ENCODE measurements at regions not wholly inside any gene's neighbourhood (a gene's known extent, or its start where the extent isn't known, plus 50 kb on each side); places are given as distances from the start of the nearest gene placed in this dataset.

DNA sequence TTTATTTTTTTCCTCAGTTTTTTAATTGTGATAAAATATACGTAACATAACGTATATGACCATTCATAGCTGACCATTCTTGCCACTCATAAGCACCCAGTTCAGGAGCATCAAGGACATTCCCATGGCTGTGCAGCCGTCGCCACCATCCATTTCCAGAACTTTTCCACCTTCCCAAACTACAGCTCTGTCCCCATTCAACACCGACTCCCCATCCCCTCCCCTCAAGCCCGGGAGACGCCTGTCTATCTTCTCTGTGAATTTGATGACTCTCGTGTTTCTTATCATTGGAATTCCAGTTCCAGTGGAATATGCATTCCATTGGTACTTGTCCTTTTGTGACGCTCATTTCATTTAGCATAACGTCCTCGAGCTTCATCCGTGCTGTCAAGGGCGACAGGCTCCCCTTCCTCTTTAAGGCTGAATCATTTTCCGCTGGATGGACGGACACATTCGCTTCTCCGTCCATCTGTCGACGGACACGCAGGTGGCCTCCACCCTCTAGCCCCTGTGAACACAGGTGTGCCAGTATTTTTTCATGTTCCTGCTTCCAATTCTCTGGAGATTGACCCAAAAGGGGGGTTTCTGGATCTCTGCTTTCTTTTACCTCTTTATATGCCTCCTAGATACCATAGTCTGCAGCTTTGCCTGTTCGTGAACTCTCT, 88.1 kb downstream of the YTHDF1 start:
- TF ChIP-seq FOS (IDR thresholded peaks at IDR 0.05; ENCODE audit: extremely low read depth, insufficient read length) (no peak), POLR2A (conservative IDR thresholded peaks at IDR 0.05) (no peak), GABPA (tag; conservative IDR thresholded peaks at IDR 0.05; ENCODE audit: low read depth) (no peak), DDX20 (tag; IDR thresholded peaks at IDR 0.05; ENCODE audit: low read depth) (no peak)
- TF ChIP-seq, protein P1, sequence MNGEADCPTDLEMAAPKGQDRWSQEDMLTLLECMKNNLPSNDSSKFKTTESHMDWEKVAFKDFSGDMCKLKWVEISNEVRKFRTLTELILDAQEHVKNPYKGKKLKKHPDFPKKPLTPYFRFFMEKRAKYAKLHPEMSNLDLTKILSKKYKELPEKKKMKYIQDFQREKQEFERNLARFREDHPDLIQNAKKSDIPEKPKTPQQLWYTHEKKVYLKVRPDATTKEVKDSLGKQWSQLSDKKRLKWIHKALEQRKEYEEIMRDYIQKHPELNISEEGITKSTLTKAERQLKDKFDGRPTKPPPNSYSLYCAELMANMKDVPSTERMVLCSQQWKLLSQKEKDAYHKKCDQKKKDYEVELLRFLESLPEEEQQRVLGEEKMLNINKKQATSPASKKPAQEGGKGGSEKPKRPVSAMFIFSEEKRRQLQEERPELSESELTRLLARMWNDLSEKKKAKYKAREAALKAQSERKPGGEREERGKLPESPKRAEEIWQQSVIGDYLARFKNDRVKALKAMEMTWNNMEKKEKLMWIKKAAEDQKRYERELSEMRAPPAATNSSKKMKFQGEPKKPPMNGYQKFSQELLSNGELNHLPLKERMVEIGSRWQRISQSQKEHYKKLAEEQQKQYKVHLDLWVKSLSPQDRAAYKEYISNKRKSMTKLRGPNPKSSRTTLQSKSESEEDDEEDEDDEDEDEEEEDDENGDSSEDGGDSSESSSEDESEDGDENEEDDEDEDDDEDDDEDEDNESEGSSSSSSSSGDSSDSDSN (IDR thresholded peaks at IDR 0.05; ENCODE audit: borderline replicate concordance in 1 of 2, low read depth in 2 of 2, low read length in 2 of 2) = no peak

All from K562 (cell line).